ENCODE measurements at regions not wholly inside any gene's neighbourhood (a gene's known extent, or its start where the extent isn't known, plus 50 kb on each side); places are given as distances from the start of the nearest gene placed in this dataset.
"Not testable (repeated sequence)": the region's sequence is repeated elsewhere in the genome, so short reads cannot be mapped to it uniquely, and the experiment has no call there.

- DNase-seq, result no peak
These were observed 191.4 kb downstream of the PTPRU start for GRCh38 chr1:29427614-29428279.

- no peak for DNase-seq
These were observed 190.5 kb downstream of the PTPRU start for GRCh38 chr1:29426701-29427279.

GRCh38 chr1:29425631-29426030 is 189.3 kb downstream of the PTPRU start:
- DNase-seq, result no peak

GRCh38 chr1:29424266-29424665 is 187.9 kb downstream of the PTPRU start:
- DNase-seq, result no peak

GRCh38 chr1:29420202-29420601 is 183.9 kb downstream of the PTPRU start:
- DNase-seq, result no peak

- no peak for DNase-seq
These were observed 181.6 kb downstream of the PTPRU start for GRCh38 chr1:29417971-29418370.

GRCh38 chr1:29417147-29417858 is 181.0 kb downstream of the PTPRU start:
- no peak for DNase-seq

- no peak for DNase-seq
These were observed 180.2 kb downstream of the PTPRU start for GRCh38 chr1:29416267-29417146.

GRCh38 chr1:29415861-29416260 is 179.5 kb downstream of the PTPRU start:
- DNase-seq, result no peak

GRCh38 chr1:29415156-29415830 is 179.0 kb downstream of the PTPRU start:
- DNase-seq, result no peak

- no peak for DNase-seq
These were observed 177.8 kb downstream of the PTPRU start for GRCh38 chr1:29414086-29414485.

- DNase-seq, result no peak
These were observed 177.3 kb downstream of the PTPRU start for GRCh38 chr1:29413661-29414060.

- no peak for DNase-seq
These were observed 176.3 kb downstream of the PTPRU start for GRCh38 chr1:29412591-29412990.

GRCh38 chr1:29410476-29410875 is 174.2 kb downstream of the PTPRU start:
- no peak for DNase-seq

- DNase-seq, result no peak
These were observed 173.3 kb downstream of the PTPRU start for GRCh38 chr1:29409616-29410015.

GRCh38 chr1:29408831-29409605 is 172.7 kb downstream of the PTPRU start:
- no peak for DNase-seq

GRCh38 chr1:29406814-29407213 is 170.5 kb downstream of the PTPRU start:
- DNase-seq, result no peak

GRCh38 chr1:29400203-29400602 is 163.9 kb downstream of the PTPRU start:
- not testable (repeated sequence) for DNase-seq

GRCh38 chr1:29399465-29399864 is 163.1 kb downstream of the PTPRU start:
- no peak for DNase-seq

- no peak for DNase-seq
These were observed 162.1 kb downstream of the PTPRU start for GRCh38 chr1:29398431-29398830.

GRCh38 chr1:29397981-29398380 is 161.7 kb downstream of the PTPRU start:
- DNase-seq, result no peak

- no peak for DNase-seq
These were observed 160.9 kb downstream of the PTPRU start for GRCh38 chr1:29397256-29397590.

All from CD4-positive, alpha-beta T cell treated with Interleukin-17A for 1 hour (primary cell).